Limb (tissue), 2 donors: ENCODE measurements at regions not wholly inside any gene's neighbourhood (a gene's known extent, or its start where the extent isn't known, plus 50 kb on each side); places are given as distances from the start of the nearest gene placed in this dataset.
A peak's percentile ranks its signal among the peaks of the same experiment; 100 is the strongest.
"Not testable (repeated sequence)": the region's sequence is repeated elsewhere in the genome, so short reads cannot be mapped to it uniquely, and the experiment has no call there.

Experiments used
- DNase-seq, 2 donors: peaks; one replicate each; pipeline ENCODE4 v3.0.0-alpha.2; 2016; ENCODE audit errors: extremely low spot score in 2 of 2

DNA sequence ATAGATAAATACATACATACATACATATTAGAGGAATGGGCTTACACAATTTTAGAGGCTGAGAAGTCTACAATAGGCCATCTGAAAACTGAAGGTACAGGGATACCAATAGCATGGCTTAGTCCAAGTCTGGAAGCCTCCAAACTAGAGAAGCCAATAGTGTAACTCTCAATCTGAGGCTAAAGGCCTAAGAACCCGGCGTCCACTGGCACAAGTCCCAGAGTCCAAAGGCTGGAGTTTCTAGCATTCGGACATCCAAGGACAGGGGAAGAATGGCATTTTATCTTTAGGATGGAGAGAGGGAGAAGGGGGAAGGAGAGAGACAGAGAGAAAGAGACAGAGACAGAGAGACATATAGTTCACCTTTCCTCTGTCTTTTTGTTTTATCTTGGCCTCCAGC is 63.7 kb upstream of the SYT4 start:
- no peak for DNase-seq

DNA sequence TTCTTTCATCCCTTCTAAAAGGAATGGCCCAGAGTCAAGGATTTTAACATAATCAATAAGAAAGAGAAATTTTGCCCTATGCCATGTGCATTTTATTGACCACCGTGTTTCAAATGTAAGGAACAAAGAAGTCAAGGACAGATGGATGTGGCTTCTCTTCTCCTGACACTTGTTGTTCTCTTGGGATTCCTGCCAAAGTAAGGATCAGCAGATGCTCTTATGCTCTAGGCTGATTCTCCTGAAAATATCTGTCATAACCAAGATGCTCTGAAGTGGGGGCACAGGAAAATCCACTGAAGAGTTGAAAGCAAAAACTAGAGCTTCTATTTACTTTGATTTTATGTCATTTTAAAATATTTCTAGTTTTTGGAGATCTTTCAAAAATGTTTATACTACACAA is 72.9 kb upstream of the SYT4 start:
- DNase-seq, result no peak

DNA sequence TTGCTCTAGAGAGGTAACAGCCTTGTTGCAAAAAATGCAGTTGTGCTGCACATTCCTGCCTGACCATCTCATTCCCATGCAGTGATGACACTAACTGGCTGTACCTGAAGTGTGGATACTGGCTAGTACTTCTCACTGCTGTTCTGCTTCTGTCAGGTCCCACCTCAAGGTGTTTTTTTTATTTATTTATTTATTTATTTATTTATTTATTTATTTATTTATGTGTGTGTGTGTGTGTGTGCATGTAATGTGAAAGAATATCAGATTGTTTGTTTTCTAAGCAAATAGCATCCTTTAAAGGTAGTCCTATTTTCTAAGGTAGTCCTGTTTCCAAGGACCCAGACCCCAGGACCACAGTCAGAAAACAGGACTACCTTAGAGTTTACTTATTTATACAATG is 87.2 kb upstream of the SYT4 start:
- DNase-seq, result no peak

DNA sequence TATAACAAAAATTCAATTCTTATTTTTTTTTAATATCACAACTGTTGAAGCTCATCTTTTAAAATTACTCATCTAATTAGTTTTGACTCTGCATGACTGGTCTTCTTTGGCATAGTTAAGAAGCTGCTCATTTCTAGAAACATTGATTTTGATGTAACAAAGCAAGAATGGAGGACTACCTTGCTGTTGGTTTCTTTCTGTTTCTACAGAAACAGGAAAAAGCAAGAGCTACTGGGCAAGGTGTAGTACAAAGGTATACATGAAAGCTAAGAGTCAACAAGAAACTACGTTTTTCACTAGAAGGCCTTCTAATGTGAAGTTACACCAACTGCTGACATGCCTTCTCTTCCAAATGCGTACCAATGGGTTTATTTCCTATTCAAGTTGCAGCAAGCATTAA is 90.6 kb upstream of the SYT4 start:
- DNase-seq, result no peak

DNA sequence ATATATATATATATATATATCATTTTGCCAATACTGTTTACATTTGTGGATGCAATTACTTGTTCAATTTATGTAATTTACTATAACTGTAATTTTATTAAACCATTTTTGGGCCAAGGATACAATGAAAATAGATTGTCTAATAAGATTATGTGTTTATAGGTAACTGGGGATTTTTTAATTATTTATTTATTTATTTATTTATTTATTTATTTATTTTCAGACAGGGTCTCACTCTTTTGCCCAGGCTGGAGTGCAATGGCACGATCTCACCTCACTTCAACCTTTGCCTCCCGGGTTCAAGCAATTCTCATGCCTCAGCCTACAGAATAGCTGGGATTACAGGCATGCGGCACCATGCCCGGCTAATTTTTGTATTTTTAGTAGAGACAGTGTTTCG is 92.0 kb upstream of the SYT4 start:
- DNase-seq, result not testable (repeated sequence)

DNA sequence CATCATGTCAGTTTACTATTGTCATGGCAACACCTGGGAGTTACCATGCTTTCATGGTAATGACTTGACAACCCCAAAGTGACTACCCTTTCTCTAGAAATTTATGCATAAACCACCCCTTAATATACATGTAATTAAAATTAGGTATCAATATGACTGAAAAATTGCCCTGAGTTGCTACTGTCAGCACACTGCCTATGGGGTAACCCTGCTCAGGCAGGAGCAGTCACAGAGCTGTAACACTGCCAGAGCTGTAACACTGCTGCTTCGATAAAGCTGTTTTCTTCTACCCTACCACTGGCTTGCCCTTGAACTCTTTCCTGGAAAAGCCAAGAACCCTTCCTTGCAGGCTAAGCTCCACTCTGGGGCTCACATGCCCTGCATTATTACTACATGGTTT is 95.5 kb upstream of the SYT4 start:
- no peak for DNase-seq

DNA sequence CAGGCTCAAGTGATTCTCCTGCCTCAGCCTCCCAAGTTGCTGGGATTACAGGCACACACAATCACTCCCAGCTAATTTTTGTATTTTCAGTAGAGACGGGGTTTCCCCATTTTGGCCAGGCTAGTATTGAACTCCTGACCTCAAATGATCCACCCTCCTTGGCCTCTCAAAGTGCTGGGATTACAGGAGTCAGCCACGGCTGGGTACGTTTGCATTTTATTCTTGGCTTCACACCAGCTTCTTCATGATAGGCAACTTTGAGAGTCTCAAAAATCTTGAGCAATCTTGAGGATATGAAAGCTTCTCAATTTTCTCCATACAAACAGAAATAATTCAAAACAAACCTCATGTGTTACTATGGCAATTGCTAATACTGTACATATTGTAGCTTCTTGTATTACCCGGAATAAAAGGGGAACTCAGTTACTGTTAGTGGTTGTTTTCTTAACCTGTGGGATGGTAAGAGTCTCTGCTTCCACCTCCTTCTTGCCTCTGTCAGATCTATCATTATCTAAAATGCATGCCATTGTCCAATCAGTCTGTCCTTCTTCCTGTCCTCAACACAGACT is 102.9 kb upstream of the SYT4 start:
- DNase-seq, result no peak

DNA sequence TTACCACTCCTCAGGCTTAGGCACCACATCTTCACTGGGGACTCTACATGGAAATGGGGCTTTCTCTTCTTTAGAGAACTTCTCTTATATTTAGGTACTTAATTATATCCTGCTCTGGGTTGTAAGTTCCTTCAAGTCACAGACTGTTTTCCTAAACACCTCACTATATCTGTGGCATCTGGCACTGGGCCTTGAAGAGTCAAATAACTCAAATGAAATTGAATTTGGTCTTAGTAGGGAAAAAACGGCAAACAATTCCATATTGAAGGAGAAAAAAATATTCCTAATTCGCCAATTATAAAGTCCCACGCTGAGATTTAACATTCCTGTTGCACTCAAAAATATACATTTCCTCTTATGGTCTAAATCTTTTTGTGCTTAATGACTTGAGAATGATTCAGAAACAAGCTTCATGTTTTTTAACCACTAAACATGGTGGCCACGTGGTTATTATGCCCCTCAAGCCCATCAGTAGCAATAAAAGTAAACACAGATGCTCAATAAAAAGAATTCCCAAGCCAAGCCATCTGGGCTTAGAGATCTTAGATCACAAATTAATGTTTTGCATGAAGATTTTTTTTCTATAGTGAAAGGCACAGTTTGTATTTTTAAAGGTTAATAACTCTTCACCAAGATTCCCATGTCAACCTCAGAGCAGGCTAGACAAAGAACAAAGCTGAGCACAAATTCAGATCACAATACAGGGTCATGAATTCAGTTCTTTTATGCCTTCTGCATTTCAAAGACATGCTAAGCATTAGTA is 105.5 kb upstream of the SYT4 start:
- DNase-seq, result no peak

DNA sequence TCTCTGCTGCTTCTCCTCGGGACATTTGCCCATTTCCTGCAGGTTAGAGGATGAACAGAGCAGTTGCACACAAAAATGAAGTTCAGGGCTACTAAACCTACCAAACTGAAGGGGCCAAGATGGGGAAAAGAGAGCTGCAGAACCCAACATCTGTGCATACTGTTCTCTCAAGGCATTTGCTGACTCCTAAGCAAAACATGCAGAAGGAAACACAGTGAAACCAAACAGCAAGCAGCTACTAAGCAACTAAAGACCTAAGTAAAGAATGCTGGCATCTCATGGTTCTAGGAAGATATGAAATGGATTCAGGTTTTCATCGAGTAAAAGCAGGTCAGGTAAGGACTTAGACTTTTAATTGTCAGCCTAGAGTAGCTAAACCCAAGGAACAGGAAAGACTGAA is 111.9 kb upstream of the SYT4 start:
- DNase-seq, result no peak

DNA sequence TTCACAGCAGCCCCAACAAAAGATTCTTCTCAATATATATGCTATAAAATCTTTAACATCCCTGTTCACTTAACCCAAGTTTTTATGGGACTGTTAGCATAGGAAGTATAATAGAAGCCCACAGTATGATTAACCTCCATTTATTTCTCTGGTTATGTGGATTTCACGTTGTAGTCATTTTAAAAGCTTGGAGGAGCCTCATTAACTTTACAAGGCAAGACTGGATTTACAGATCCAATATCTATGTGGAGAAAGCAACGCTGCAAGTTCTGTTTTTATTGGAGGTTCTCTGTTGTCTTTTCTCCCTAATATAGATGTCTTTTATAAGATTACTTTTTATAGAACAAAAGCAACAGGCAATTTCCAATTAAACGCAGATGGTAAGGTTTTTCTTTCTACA is 114.9 kb upstream of the SYT4 start:
- no peak for DNase-seq

DNA sequence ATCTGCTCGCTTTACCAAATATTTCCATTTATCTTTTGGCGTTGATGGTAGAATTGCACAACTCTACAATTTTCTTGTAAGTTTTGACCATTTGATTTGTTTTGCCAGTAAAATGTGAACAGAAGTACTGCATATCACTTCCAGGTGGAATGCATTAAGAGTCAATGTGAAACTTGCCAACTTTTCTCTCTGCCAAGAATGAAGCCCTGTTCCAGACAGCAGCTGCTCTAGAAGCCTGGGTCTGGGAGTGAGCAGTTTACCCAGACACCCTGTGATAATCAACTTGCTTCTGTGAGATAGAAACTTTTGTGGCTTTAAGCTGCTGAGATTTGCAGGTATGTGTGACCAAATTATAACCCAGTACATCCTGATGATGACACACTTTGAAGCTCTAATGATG is 115.9 kb upstream of the SYT4 start:
- DNase-seq, result peak in 1 of 2 donors; percentile 60

DNA sequence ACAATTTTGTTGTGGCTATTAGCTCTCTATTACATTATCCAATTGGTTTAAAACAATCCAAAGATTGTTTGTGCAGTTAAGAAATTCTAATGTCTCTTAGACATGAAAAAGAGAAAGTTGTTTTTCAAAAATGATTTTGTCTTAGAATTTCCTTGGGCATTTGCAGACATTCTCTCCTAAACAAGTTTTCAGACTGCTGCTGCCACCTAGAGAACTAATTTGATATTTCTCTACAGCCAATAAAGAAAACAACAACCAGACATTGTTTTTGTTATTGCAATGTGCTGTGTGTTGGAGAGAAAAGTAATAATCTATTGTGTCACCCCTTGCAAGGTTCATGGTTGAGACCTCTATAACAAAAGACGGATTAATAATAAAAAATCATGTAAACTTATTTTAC is 119.0 kb upstream of the SYT4 start:
- peak in 1 of 2 donors; percentile 41 for DNase-seq

DNA sequence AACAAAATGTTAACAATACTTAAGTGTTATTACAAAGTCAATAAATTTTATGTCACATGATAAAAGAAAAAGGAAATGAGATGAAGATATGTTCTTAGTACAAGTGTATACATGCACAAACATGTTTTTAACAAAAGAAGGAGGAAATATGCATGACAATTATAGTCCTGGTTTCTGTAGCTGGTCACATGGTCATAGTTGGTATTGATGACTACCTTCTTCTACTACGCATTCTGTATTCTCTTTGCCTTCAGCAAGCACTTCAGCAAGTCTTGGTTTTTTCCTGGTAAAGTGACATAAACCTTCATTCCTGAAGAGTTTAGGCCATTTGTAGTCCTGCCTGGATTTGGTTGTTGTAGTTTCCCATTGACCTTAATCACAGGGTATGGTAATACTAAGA is 121.3 kb upstream of the SYT4 start:
- DNase-seq, result no peak

DNA sequence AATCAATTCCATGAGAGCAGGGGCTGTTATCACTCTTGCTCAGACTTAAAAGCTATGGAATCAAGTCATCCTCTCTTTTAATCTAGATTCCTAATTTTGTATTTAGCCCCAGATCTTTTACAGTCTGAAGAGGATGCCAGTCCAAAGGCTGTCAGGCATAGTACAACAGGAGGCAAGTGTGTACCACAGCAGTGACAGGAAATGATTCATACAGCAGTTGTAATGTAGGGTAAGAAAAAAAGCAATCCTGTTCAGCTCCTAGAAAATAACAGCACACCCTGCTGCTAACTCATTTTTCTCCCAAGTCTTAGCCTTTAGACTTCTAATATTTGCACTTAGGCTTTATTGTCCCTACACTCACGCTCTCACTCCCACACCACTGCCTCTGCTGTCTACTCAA is 127.8 kb upstream of the SYT4 start:
- DNase-seq, result no peak

DNA sequence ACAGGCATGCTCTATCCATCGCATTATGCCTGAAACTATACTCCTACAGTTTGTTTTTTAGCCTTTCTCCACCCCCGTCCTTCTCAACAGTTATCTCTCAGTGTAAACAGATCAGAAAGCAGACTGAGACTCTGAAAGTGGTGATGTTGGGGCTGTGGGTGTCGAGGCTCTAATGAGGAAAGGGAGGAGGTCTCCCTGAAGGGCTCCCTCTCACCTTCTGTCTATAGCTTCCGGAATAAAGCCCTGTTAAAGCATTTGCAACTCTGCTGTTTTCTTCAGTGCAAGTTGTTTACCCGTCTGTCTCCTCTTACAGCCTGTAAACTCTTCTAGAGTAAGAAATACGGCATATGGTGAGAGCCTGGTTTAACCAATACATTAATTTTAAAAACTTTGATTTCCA is 136.7 kb upstream of the SYT4 start:
- no peak for DNase-seq

DNA sequence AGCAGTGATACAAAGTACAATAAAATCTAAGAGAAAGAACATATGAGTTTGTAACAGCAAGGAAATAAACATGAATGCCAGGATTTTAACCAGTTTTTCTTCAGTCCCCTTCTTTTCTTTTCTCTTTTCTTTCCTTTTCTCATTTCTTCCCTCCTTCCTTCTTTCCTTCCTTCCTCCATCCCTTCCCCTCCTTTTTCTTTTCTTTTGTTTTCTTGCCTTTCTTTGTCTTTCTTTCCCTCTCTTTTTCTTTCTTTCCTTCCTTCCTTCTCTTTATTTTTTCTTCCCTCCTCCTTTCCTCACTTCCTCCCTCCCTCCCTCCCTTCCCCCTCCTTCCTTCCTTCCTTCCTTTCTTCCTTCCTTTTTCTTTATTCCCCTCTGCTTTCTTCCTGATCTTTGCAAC is 142.8 kb upstream of the SYT4 start:
- DNase-seq, result no peak

DNA sequence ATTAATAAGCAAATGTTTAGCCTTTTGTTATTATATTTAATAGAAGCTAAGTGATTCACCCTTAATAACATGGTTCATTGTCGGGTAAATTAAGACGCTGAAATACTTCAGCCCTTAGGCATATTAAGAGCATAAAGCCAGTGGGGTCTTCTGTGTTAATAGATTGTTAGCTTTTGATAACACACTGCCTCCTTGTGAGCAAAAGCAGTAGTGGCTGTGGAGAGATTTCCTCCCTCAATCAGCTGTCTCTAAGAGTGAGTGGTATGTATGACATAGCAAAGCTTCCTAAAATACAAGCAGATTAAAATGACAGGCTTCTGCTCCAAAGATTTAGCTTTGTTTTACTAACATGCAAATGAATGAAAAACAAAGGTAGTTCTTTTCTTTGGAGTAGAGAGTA is 143.7 kb upstream of the SYT4 start:
- peak in 1 of 2 donors; percentile 30 for DNase-seq

DNA sequence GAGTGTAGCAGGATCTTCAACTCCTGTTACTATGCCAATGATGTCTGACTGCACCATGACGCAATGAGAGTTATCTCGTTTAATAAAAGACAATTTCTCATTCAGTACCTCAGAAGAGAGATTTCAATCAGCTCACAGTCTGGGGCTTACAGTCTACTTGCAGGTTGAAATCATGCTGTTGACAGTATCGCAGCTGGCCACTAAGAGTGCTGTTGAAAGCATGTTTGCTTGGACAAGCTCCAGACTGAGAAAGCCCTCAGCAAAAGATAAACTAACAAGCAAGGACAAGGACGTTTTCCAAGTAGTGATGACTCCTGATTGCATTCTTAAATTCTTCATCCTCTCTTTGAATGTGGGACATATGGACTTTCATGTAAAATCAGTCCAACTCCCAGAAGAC is 145.2 kb upstream of the SYT4 start:
- no peak for DNase-seq

DNA sequence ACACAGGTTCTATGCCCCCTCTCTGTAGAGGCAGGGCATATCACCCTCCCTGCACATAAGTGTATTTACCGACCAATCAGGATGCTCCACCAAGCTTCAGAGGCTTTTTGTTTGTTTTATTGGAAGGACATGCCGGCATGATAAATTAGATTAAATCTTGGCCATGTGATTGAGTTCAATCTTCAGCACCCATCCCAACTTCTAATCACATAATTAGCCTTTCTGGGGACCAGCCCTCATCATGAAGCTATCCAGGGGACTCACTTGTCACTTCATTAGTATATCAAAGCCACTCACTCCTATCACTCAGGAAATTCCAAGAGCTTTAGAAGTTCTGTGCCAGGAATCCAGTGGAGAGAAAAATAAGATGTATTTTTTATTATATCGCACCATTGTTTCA is 158.6 kb upstream of the SYT4 start:
- no peak for DNase-seq

DNA sequence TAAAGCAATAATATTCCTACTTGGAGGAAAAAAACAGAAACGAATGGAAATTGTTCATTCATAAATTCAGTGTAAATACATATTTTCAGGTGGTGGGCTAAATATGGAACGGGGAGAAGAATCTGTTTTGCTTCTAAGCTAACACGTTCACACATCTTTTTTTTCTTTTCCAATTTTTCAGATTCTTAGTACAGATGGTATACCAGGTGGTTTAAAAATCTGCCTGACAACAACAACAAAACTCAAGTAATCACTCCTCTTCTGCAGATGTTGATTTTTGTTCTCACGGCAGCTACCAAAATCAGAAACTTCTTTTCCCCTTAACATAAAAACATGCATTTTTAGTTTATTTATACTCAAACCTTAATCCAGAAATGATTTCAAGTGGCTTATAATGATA is 164.8 kb upstream of the SYT4 start:
- DNase-seq, result no peak

DNA sequence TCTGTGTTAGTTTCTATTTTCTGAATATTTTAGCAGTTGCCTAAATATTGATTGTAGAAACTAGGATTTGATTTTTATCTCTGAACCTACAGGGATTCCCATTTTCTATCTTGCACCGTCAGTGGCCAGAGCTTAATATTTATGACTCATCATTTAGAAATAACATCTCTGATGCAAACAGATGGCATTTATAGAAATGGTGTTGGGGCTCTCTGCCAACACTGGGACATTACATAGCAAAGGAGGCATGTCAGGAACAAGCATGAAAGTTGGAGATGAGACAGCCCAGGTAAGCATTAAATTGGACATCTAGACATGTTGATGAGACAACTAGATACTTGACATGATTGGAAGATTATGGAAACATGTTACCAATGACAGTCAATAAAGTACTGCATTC is 165.3 kb upstream of the SYT4 start:
- DNase-seq, result no peak

DNA sequence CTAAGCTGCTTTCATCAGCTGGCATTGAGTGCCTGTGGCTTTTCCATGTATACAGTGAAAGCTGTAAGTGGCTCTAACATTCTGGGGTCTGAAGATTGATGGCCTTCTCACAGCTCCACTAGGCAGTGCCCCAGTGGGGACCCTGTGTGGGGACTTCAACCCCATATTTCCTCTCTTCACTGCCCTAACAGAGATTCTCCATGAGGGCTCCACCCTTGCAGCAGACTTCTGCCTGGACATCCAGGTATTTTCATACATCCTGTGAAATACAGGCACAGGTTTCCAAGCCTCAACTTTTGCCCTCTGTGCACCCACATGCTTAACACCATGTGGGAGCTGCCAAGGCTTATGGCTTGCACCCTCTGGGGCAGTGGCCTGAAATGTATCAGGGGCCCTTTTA is 188.2 kb upstream of the SYT4 start:
- DNase-seq, result no peak

DNA sequence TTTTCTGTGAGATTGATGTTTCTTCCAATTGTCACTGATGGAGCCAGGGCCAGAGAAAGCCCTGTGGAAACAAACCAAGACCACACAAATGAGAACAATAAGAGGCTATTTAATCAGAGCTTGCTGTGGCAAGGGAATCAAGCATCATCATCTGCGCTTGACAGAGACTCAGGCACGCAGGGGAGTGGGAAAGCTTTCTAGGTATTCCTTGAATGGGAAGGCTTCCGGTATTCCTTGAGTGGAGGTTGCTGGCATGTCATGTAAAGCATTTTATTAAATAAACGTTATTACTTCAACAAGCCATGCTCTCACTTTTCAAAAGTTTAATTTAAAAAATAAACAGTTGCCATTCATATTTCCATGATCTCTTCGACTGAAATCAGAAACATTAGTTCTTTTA is 194.6 kb upstream of the SYT4 start:
- no peak for DNase-seq

DNA sequence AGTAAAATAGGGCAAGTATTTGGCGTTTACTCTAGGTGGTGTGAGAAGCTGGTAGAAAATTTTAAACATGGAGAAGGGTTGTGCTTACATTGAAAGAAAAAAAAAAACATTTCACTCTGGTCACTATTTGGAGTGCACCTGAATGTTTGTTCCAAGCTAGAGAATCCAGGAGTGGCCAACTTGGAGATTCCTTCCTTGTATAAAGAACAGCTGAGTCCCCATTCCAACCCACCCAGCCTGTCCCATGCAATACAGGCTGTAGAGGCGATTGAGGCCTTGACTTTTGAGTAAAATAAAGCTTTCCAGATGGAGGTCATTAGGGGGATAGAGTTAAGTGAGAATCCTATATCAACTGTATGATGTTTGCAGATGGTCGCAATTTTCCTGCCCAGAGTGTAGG is 203.8 kb upstream of the SYT4 start:
- DNase-seq, result no peak
